Liver (tissue), 8 donors: ENCODE measurements at regions not wholly inside any gene's neighbourhood (a gene's known extent, or its start where the extent isn't known, plus 50 kb on each side); places are given as distances from the start of the nearest gene placed in this dataset.

Experiments
- DNase-seq: peaks from one replicate; pipeline ENCODE4 v3.0.0-alpha.2; 2017; ENCODE audit warnings: low spot score
- H3K27ac ChIP-seq, 2 donors: one replicate each; pipeline ENCODE4 v1.7.0; 2013; ENCODE audit warnings: inconsistent platforms in 2 of 2, low read length in 2 of 2, control low read depth in 1 of 2, low read depth in 1 of 2, mild to moderate bottlenecking in 1 of 2
- H3K27me3 ChIP-seq, 4 donors: one replicate each; pipeline versions ENCODE4 v1.6.1 to v1.7.0; 2013; ENCODE audit warnings: low read length in 3 of 4, inconsistent platforms in 1 of 4, mild to moderate bottlenecking in 1 of 4, moderate library complexity in 1 of 4; ENCODE audit not compliant: control insufficient read depth in 4 of 4, insufficient read depth in 4 of 4
- H3K36me3 ChIP-seq, 4 donors: one replicate each; pipeline versions ENCODE4 v1.6.1 to v1.7.0; 2013; ENCODE audit warnings: low read length in 3 of 4, mild to moderate bottlenecking in 3 of 4, low read depth in 1 of 4, moderate library complexity in 1 of 4; ENCODE audit not compliant: control insufficient read depth in 4 of 4, insufficient read depth in 3 of 4
- H3K4me1 ChIP-seq, 4 donors: one replicate each; pipeline versions ENCODE4 v1.6.1 to v1.7.0; 2013; ENCODE audit warnings: low read length in 3 of 4, mild to moderate bottlenecking in 3 of 4, moderate library complexity in 1 of 4; ENCODE audit not compliant: control insufficient read depth in 4 of 4, insufficient read depth in 4 of 4
- H3K4me3 ChIP-seq, 3 donors: one replicate each; pipeline versions ENCODE4 v1.6.1 to v1.7.0; 2013; ENCODE audit warnings: low read length in 3 of 3, control low read depth in 1 of 3, low read depth in 1 of 3, mild to moderate bottlenecking in 1 of 3
- H3K9ac ChIP-seq, 2 donors: one replicate each; pipeline ENCODE4 v1.7.0; 2013; ENCODE audit warnings: low read length in 2 of 2, mild to moderate bottlenecking in 2 of 2, moderate library complexity in 2 of 2, control low read depth in 1 of 2, low read depth in 1 of 2
- H3K9me3 ChIP-seq, 4 donors: one replicate each; pipeline versions ENCODE4 v1.6.1 to v1.7.0; 2013; ENCODE audit warnings: low read length in 3 of 4; ENCODE audit not compliant: control insufficient read depth in 4 of 4
- ATF3 ChIP-seq: IDR thresholded peaks from 2 replicates; pipeline ENCODE4 v1.6.1; 2016; ENCODE audit warnings: antibody characterized with exemption
- CTCF ChIP-seq: fragments of 150-350 bp; IDR thresholded peaks from 2 replicates; pipeline ENCODE4 v1.5.1; 2017; ENCODE audit warnings: improper control_type of control experiment, low read depth, low read length; ENCODE audit not compliant: missing input control
- EGR1 ChIP-seq, 2 donors: IDR thresholded peaks; 2 replicates each; pipeline ENCODE4 v1.6.1; 2016 to 2018; ENCODE audit warnings: antibody characterized with exemption in 2 of 2, low read depth in 2 of 2
- FOXA1 ChIP-seq: IDR thresholded peaks from 2 replicates; pipeline ENCODE4 v1.6.1; 2016; ENCODE audit warnings: antibody characterized with exemption
- FOXA2 ChIP-seq: IDR thresholded peaks from 2 replicates; pipeline ENCODE4 v1.6.1; 2016; ENCODE audit warnings: antibody characterized with exemption
- HNF4A ChIP-seq, 2 donors: conservative IDR thresholded peaks; 2 replicates each; pipeline ENCODE4 v1.6.1; 2016; ENCODE audit warnings: antibody characterized with exemption in 2 of 2, mild to moderate bottlenecking in 2 of 2
- HNF4G ChIP-seq: IDR thresholded peaks from 2 replicates; pipeline ENCODE4 v1.6.1; 2016; ENCODE audit warnings: antibody characterized with exemption
- JUND ChIP-seq, 2 donors: IDR thresholded peaks; 2 replicates each; pipeline ENCODE4 v1.6.1; 2016; ENCODE audit warnings: antibody characterized with exemption in 2 of 2
- RAD21 ChIP-seq, 2 donors: IDR thresholded peaks; 2 replicates each; pipeline ENCODE4 v1.6.1; 2016; ENCODE audit warnings: antibody characterized with exemption in 2 of 2, mild to moderate bottlenecking in 2 of 2
- RXRA ChIP-seq, 2 donors: IDR thresholded peaks; 2 replicates each; pipeline ENCODE4 v1.6.1; 2017 to 2018; ENCODE audit warnings: antibody characterized with exemption in 2 of 2, mild to moderate bottlenecking in 1 of 2
- SP1 ChIP-seq: IDR thresholded peaks from 2 replicates; pipeline ENCODE4 v1.6.1; 2018; ENCODE audit warnings: antibody characterized with exemption, mild to moderate bottlenecking
- TAF1 ChIP-seq: conservative IDR thresholded peaks from 2 replicates; pipeline ENCODE4 v1.6.1; 2016; ENCODE audit warnings: antibody characterized with exemption, mild to moderate bottlenecking
- YY1 ChIP-seq: IDR thresholded peaks from 2 replicates; pipeline ENCODE4 v1.6.1; 2016; ENCODE audit warnings: antibody characterized with exemption, mild to moderate bottlenecking
- ZBTB33 ChIP-seq: IDR thresholded peaks from 2 replicates; pipeline ENCODE4 v1.6.1; 2016; ENCODE audit warnings: antibody characterized with exemption
- WGBS: extraction: QIAGEN DNeasy Blood & Tissue Kit; methylation state at CpG from one replicate; pipeline ENCODE4 v1.1.7; 2013; 5-methylcytosine and 5-hydroxymethylcytosine counted together
- TF ChIP-seq, protein P1 (sequence below): IDR thresholded peaks from 2 replicates; pipeline ENCODE4 v1.6.1; 2016; ENCODE audit warnings: antibody characterized with exemption
- TF ChIP-seq, protein P2 (sequence below): IDR thresholded peaks from 2 replicates; pipeline ENCODE4 v1.6.1; 2016; ENCODE audit warnings: antibody characterized with exemption, mild to moderate bottlenecking
- donor health status: healthy.
- donor health status: healthy.
- donor health status: healthy.
- donor health status: healthy.
- donor health status: healthy.

DNA sequence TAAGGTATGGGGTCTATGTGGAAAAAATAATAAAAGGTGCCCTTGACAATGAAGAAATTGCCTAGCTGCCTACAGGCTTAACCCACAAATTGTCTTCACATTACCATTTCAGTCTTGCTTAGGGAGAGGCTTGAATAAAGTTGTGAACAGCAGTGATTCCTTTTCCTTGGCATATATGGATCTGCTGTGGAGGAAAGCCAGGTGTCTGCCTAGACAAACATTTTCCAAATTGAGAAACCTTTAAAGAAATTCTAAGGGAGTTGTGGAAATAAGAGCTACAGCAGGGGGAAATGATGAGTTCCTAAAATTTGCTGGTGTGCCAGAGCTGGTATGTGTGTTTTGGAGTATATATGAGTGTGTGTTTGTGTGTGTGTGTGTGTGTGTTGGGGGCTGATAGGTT lies 452.1 kb downstream of the NTRK3 start (continued):
- no peak for TF ChIP-seq YY1
- TF ChIP-seq ZBTB33: no peak
- TF ChIP-seq TAF1: no peak

- H3K36me3 ChIP-seq: no peaks in the 10 kb centered on the region
- WGBS: 34% methylated on average over 2 of the region's 2 CpGs
Measured at GRCh38 chr15:87799838-87800237, 456.7 kb downstream of the NTRK3 start.

GRCh38 chr15:87799428-87799827 lies 457.1 kb downstream of the NTRK3 start:
- no peak for DNase-seq
- TF ChIP-seq CTCF (no peak), ZBTB33 (no peak), FOXA2 (no peak), TAF1 (no peak), HNF4A (conservative IDR thresholded peaks at IDR 0.05) (no peak), RXRA (IDR thresholded peaks at IDR 0.05) (no peak), FOXA1 (no peak), HNF4G (no peak), SP1 (no peak), JUND (IDR thresholded peaks at IDR 0.05) (no peak), RAD21 (IDR thresholded peaks at IDR 0.05) (no peak), ATF3 (no peak), EGR1 (IDR thresholded peaks at IDR 0.05; ENCODE audit: low read depth in 2 of 2) (no peak)
- TF ChIP-seq, protein P1, sequence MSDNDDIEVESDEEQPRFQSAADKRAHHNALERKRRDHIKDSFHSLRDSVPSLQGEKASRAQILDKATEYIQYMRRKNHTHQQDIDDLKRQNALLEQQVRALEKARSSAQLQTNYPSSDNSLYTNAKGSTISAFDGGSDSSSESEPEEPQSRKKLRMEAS: no peak
- TF ChIP-seq, protein P2, sequence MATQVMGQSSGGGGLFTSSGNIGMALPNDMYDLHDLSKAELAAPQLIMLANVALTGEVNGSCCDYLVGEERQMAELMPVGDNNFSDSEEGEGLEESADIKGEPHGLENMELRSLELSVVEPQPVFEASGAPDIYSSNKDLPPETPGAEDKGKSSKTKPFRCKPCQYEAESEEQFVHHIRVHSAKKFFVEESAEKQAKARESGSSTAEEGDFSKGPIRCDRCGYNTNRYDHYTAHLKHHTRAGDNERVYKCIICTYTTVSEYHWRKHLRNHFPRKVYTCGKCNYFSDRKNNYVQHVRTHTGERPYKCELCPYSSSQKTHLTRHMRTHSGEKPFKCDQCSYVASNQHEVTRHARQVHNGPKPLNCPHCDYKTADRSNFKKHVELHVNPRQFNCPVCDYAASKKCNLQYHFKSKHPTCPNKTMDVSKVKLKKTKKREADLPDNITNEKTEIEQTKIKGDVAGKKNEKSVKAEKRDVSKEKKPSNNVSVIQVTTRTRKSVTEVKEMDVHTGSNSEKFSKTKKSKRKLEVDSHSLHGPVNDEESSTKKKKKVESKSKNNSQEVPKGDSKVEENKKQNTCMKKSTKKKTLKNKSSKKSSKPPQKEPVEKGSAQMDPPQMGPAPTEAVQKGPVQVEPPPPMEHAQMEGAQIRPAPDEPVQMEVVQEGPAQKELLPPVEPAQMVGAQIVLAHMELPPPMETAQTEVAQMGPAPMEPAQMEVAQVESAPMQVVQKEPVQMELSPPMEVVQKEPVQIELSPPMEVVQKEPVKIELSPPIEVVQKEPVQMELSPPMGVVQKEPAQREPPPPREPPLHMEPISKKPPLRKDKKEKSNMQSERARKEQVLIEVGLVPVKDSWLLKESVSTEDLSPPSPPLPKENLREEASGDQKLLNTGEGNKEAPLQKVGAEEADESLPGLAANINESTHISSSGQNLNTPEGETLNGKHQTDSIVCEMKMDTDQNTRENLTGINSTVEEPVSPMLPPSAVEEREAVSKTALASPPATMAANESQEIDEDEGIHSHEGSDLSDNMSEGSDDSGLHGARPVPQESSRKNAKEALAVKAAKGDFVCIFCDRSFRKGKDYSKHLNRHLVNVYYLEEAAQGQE: no peak
- H3K27me3 ChIP-seq: no peaks in the 10 kb centered on the region
- H3K27ac ChIP-seq: no peak overlapping the region
- no peaks in the 10 kb centered on the region for H3K4me1 ChIP-seq
- no peaks in the 10 kb centered on the region for H3K36me3 ChIP-seq
- WGBS: 75% methylated on average over 3 of the region's 3 CpGs
- no peaks in the 10 kb centered on the region for H3K9me3 ChIP-seq
- H3K4me3 ChIP-seq: no peak overlapping the region
- no peak overlapping the region for H3K9ac ChIP-seq

More at GRCh38 chr15:87799838-87800237, 456.7 kb downstream of the NTRK3 start:
- Histone ChIP-seq H3K27ac (no peak overlapping the region), H3K4me1 (no peaks in the 10 kb centered on the region), H3K4me3 (no peak overlapping the region), H3K9me3 (no peaks in the 10 kb centered on the region), H3K27me3 (no peaks in the 10 kb centered on the region), H3K9ac (no peak overlapping the region)
- TF ChIP-seq, protein P1: no peak
- TF ChIP-seq HNF4G: no peak
- DNase-seq: no peak
